ENCODE measurements at regions not wholly inside any gene's neighbourhood (a gene's known extent, or its start where the extent isn't known, plus 50 kb on each side); places are given as distances from the start of the nearest gene placed in this dataset.

- TF ChIP-seq CTCF (IDR thresholded peaks at IDR 0.05) (no peak), POLR2A (IDR thresholded peaks at IDR 0.05) (no peak)
Observed at GRCh38 chr3:139187154-139187553, 142.5 kb upstream of the PRR23C start.

All from lower leg skin (tissue), 3 donors.